GM23338 (cell line): ENCODE measurements at regions not wholly inside any gene's neighbourhood (a gene's known extent, or its start where the extent isn't known, plus 50 kb on each side); places are given as distances from the start of the nearest gene placed in this dataset.
A peak's percentile ranks its signal among the peaks of the same experiment; 100 is the strongest.

Experiments
- ATAC-seq: fragments of 200-7000 bp; cut with Tn5 transposase; 3 replicates; pipeline ENCODE4 v1.9.1; 2020
- DNase-seq: peaks from one replicate; pipeline ENCODE4 v3.0.0-alpha.2; 2015; ENCODE audit warnings: low spot score
- H2AFZ ChIP-seq: fragments of 200-600 bp; sonication (generic); 2 replicates; pipeline ENCODE4 v1.8.0; 2016; ENCODE audit warnings: antibody characterized with exemption, mild to moderate bottlenecking, moderate library complexity
- H3F3A ChIP-seq: fragments of 200-600 bp; sonication (generic); replicated peaks from 2 replicates; pipeline ENCODE4 v1.8.0; 2017; ENCODE audit warnings: antibody characterized with exemption, mixed run types, low read depth
- H3K27ac ChIP-seq: fragments of 200-600 bp; sonication (generic); 2 replicates; pipeline ENCODE4 v1.6.1; 2016; ENCODE audit warnings: low read depth
- H3K27me3 ChIP-seq: fragments of 200-600 bp; sonication (generic); 2 replicates; pipeline ENCODE4 v1.8.0; 2016; ENCODE audit warnings: mild to moderate bottlenecking, mixed run types, moderate library complexity; ENCODE audit not compliant: insufficient read depth
- H3K36me3 ChIP-seq: fragments of 200-600 bp; sonication (generic); 2 replicates; pipeline ENCODE4 v1.8.0; 2016; ENCODE audit warnings: mild to moderate bottlenecking; ENCODE audit not compliant: insufficient read depth
- H3K4me1 ChIP-seq: fragments of 200-600 bp; sonication (generic); 2 replicates; pipeline ENCODE4 v1.8.0; 2016; ENCODE audit warnings: mild to moderate bottlenecking, moderate library complexity; ENCODE audit not compliant: insufficient read depth
- H3K4me2 ChIP-seq: fragments of 200-600 bp; sonication (generic); 2 replicates; pipeline ENCODE4 v1.7.1; 2017; ENCODE audit warnings: mixed run types
- H3K4me3 ChIP-seq: fragments of 200-600 bp; sonication (generic); 2 replicates; pipeline ENCODE4 v1.6.1; 2016; ENCODE audit warnings: mixed run types
- H3K79me2 ChIP-seq: fragments of 200-600 bp; sonication (generic); replicated peaks from 2 replicates; pipeline ENCODE4 v1.8.0; 2017; ENCODE audit warnings: mild to moderate bottlenecking; ENCODE audit not compliant: insufficient read depth
- H3K9me2 ChIP-seq: fragments of 200-600 bp; sonication (generic); 2 replicates; pipeline ENCODE4 v1.8.0; 2017; ENCODE audit not compliant: insufficient read depth
- H4K20me1 ChIP-seq: fragments of 200-600 bp; sonication (generic); replicated peaks from 2 replicates; pipeline ENCODE4 v1.8.0; 2017; ENCODE audit warnings: mild to moderate bottlenecking; ENCODE audit not compliant: insufficient read depth
- H3K27ac Mint-ChIP-seq: 2 replicates; pipeline ENCODE4 v1.8.0; 2020; ENCODE audit warnings: inconsistent platforms, mild to moderate bottlenecking, moderate library complexity, mixed read lengths
- H3K27me3 Mint-ChIP-seq: 3 replicates; pipeline ENCODE4 v1.8.0; 2022; ENCODE audit warnings: low read depth, mild to moderate bottlenecking, moderate library complexity, mixed read lengths, inconsistent platforms; ENCODE audit not compliant: insufficient read depth, poor library complexity
- H3K36me3 Mint-ChIP-seq: 3 replicates; pipeline ENCODE4 v1.8.0; 2021; ENCODE audit warnings: low read depth, mild to moderate bottlenecking, inconsistent platforms, moderate library complexity, mixed read lengths
- H3K4me1 Mint-ChIP-seq: 3 replicates; pipeline ENCODE4 v1.8.0; 2020; ENCODE audit warnings: mild to moderate bottlenecking, inconsistent platforms, mixed read lengths
- H3K4me3 Mint-ChIP-seq: 3 replicates; pipeline ENCODE4 v1.8.0; 2021; ENCODE audit warnings: moderate library complexity, mild to moderate bottlenecking, inconsistent platforms, mixed read lengths
- H3K9me3 Mint-ChIP-seq: 3 replicates; pipeline ENCODE4 v1.8.0; 2020; ENCODE audit warnings: moderate library complexity, mild to moderate bottlenecking, inconsistent platforms, mixed read lengths
- CREB1 ChIP-seq: fragments of 250-450 bp; sonication (Bioruptor Pico); IDR thresholded peaks from 2 replicates; pipeline ENCODE4 v1.5.0; 2020; ENCODE audit warnings: low read depth, mild to moderate bottlenecking, moderate library complexity
- CTCF ChIP-seq, 2 experiments: fragments of 200-600 bp in 1 of 2; sonication (generic) in 1 of 2; conservative IDR thresholded peaks; 2 replicates each; pipeline versions ENCODE4 v1.5.1 to v1.6.1; 2016 to 2017; ENCODE audit warnings: antibody characterized with exemption in 2 of 2, low read depth in 2 of 2, mild to moderate bottlenecking in 2 of 2, moderate library complexity in 1 of 2
- ETS1 ChIP-seq: IDR thresholded peaks from 2 replicates; pipeline ENCODE4 v1.6.1; 2016; ENCODE audit warnings: antibody characterized with exemption
- EZH2 ChIP-seq: fragments of 200-600 bp; sonication (generic); IDR thresholded peaks from one replicate; pipeline ENCODE4 v1.8.0; 2017; ENCODE audit warnings: antibody characterized with exemption, mild to moderate bottlenecking, low read depth; ENCODE audit not compliant: unreplicated experiment
- EZH2phosphoT487 ChIP-seq: fragments of 200-600 bp; sonication (generic); IDR thresholded peaks from one replicate; pipeline ENCODE4 v1.8.1; 2018; ENCODE audit warnings: antibody characterized with exemption; ENCODE audit not compliant: unreplicated experiment
- JUNB ChIP-seq: IDR thresholded peaks from one replicate; pipeline ENCODE4 v1.6.1; 2016; ENCODE audit warnings: antibody characterized with exemption; ENCODE audit not compliant: unreplicated experiment
- NANOG ChIP-seq: IDR thresholded peaks from 2 replicates; pipeline ENCODE4 v1.6.1; 2016; ENCODE audit warnings: antibody characterized with exemption, borderline replicate concordance
- POLR2AphosphoS5 ChIP-seq: IDR thresholded peaks from 2 replicates; pipeline ENCODE4 v1.6.1; 2016; ENCODE audit warnings: antibody characterized with exemption, low read depth
- REST ChIP-seq: IDR thresholded peaks from one replicate; pipeline ENCODE4 v1.6.1; 2018; ENCODE audit warnings: antibody characterized with exemption; ENCODE audit not compliant: unreplicated experiment
- STAT1 ChIP-seq: IDR thresholded peaks from one replicate; pipeline ENCODE4 v1.6.1; 2016; ENCODE audit warnings: antibody characterized with exemption; ENCODE audit not compliant: unreplicated experiment
- ZNF114 ChIP-seq: fragments of 250-450 bp; sonication (Bioruptor Pico); IDR thresholded peaks from 2 replicates; pipeline ENCODE4 v1.5.0; 2020; ENCODE audit warnings: mild to moderate bottlenecking, moderate library complexity
- ZNF331 ChIP-seq: fragments of 250-450 bp; sonication (Bioruptor Pico); IDR thresholded peaks from 2 replicates; pipeline ENCODE4 v1.5.0; 2020; ENCODE audit warnings: low read depth, mild to moderate bottlenecking, moderate library complexity
- TF ChIP-seq, protein P1 (sequence below): fragments of 250-450 bp; sonication (Bioruptor Pico); IDR thresholded peaks from 2 replicates; pipeline ENCODE4 v1.5.0; 2020; ENCODE audit warnings: mild to moderate bottlenecking, moderate library complexity

- Mint-ChIP-seq H3K4me3 (no peak overlapping the region), H3K27me3 (no peaks in the 10 kb centered on the region), H3K4me1 (peaks cover 49% of the 10 kb centered on the region), H3K36me3 (no peaks in the 10 kb centered on the region), H3K9me3 (no peaks in the 10 kb centered on the region), H3K27ac (no peak overlapping the region)
- H3K4me1 ChIP-seq = peaks cover 24% of the 10 kb centered on the region
- H3K27me3 ChIP-seq = no peaks in the 10 kb centered on the region
- no peak overlapping the region for H3K27ac ChIP-seq
- 0 out of 2 replicates have a peak overlapping the region, but pooled peaks have one; percentile 6 for H3K4me2 ChIP-seq
- H3K9me2 ChIP-seq = no peaks in the 10 kb centered on the region
- peaks cover 6% of the 10 kb centered on the region for H4K20me1 ChIP-seq
- no peak for ATAC-seq
- H3K36me3 ChIP-seq = no peaks in the 10 kb centered on the region
- H3F3A ChIP-seq = no peaks in the 10 kb centered on the region
- no peak overlapping the region for H2AFZ ChIP-seq
- no peak overlapping the region for H3K4me3 ChIP-seq
- no peak for DNase-seq
- peaks cover 36% of the 10 kb centered on the region for H3K79me2 ChIP-seq
- TF ChIP-seq STAT1 (no peak), CTCF (conservative IDR thresholded peaks at IDR 0.05; ENCODE audit: low read depth in 2 of 2) (no peak), POLR2AphosphoS5 (no peak), CREB1 (CRISPR knock-in tag) (no peak), EZH2 (no peak), JUNB (no peak), REST (no peak), ETS1 (no peak), ZNF331 (no peak), ZNF114 (CRISPR knock-in tag) (no peak), NANOG (no peak), EZH2phosphoT487 (no peak)
- TF ChIP-seq, protein P1, sequence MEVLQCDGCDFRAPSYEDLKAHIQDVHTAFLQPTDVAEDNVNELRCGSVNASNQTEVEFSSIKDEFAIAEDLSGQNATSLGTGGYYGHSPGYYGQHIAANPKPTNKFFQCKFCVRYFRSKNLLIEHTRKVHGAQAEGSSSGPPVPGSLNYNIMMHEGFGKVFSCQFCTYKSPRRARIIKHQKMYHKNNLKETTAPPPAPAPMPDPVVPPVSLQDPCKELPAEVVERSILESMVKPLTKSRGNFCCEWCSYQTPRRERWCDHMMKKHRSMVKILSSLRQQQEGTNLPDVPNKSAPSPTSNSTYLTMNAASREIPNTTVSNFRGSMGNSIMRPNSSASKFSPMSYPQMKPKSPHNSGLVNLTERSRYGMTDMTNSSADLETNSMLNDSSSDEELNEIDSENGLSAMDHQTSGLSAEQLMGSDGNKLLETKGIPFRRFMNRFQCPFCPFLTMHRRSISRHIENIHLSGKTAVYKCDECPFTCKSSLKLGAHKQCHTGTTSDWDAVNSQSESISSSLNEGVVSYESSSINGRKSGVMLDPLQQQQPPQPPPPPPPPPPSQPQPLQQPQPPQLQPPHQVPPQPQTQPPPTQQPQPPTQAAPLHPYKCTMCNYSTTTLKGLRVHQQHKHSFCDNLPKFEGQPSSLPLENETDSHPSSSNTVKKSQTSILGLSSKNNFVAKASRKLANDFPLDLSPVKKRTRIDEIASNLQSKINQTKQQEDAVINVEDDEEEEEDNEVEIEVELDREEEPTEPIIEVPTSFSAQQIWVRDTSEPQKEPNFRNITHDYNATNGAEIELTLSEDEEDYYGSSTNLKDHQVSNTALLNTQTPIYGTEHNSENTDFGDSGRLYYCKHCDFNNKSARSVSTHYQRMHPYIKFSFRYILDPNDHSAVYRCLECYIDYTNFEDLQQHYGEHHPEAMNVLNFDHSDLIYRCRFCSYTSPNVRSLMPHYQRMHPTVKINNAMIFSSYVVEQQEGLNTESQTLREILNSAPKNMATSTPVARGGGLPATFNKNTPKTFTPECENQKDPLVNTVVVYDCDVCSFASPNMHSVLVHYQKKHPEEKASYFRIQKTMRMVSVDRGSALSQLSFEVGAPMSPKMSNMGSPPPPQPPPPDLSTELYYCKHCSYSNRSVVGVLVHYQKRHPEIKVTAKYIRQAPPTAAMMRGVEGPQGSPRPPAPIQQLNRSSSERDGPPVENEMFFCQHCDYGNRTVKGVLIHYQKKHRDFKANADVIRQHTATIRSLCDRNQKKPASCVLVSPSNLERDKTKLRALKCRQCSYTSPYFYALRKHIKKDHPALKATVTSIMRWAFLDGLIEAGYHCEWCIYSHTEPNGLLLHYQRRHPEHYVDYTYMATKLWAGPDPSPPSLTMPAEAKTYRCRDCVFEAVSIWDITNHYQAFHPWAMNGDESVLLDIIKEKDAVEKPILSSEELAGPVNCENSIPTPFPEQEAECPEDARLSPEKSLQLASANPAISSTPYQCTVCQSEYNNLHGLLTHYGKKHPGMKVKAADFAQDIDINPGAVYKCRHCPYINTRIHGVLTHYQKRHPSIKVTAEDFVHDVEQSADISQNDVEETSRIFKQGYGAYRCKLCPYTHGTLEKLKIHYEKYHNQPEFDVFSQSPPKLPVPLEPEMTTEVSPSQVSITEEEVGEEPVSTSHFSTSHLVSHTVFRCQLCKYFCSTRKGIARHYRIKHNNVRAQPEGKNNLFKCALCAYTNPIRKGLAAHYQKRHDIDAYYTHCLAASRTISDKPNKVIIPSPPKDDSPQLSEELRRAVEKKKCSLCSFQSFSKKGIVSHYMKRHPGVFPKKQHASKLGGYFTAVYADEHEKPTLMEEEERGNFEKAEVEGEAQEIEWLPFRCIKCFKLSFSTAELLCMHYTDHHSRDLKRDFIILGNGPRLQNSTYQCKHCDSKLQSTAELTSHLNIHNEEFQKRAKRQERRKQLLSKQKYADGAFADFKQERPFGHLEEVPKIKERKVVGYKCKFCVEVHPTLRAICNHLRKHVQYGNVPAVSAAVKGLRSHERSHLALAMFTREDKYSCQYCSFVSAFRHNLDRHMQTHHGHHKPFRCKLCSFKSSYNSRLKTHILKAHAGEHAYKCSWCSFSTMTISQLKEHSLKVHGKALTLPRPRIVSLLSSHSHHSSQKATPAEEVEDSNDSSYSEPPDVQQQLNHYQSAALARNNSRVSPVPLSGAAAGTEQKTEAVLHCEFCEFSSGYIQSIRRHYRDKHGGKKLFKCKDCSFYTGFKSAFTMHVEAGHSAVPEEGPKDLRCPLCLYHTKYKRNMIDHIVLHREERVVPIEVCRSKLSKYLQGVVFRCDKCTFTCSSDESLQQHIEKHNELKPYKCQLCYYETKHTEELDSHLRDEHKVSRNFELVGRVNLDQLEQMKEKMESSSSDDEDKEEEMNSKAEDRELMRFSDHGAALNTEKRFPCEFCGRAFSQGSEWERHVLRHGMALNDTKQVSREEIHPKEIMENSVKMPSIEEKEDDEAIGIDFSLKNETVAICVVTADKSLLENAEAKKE (CRISPR knock-in tag) = no peak
Observed at GRCh38 chr15:62413153-62413552, 248.1 kb upstream of the C2CD4B start.
